Endothelial cell of hepatic sinusoid (primary cell): ENCODE measurements at regions not wholly inside any gene's neighbourhood (a gene's known extent, or its start where the extent isn't known, plus 50 kb on each side); places are given as distances from the start of the nearest gene placed in this dataset.

ENCODE experiments used
- in situ Hi-C: cut with HindIII; loops from 2 replicates; pipeline ENCODE4 v1.10.0; 2017; ENCODE audit warnings: low sequenced_read_pairs

DNA sequence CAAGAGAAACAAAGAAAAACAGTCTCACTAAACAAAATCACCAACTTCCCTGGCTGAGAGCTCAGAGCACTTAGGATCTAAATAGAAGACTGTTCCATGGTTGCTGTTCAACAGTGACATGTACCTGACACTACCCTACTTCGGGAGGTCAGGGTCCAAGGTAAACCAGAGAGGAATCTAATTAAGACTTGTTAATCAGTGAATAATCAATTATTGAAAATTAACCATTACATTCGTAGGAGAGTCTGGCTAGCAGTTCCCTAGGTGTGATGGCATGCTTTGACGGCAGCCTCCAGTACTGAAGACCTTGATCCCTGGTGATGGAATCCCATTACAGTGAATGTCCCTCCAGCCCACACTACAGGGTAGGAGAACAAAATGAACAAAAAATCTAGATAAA, 154.0 kb upstream of the AFDN start:
- in situ Hi-C loops: no loop called here

DNA sequence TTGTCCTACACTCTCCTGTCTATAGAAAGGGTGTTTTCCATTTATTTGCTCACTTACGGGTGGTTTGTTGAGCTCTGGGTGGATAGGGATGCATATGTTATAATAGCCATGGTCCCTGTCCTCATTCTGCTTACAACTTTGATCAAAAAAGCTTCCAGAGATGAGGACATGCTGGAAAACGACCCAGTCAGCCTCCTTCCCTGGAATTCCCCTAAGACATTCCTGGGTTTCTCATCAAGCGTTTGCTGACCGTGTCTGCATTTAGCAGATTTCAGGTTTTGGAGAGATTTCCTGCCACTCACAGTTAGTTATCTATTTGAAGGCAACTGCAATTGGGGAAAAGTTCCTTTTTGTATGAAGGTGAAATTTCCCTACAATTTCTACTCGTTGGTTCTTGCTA, 152.8 kb upstream of the AFDN start:
- in situ Hi-C loops: no loop called here

DNA sequence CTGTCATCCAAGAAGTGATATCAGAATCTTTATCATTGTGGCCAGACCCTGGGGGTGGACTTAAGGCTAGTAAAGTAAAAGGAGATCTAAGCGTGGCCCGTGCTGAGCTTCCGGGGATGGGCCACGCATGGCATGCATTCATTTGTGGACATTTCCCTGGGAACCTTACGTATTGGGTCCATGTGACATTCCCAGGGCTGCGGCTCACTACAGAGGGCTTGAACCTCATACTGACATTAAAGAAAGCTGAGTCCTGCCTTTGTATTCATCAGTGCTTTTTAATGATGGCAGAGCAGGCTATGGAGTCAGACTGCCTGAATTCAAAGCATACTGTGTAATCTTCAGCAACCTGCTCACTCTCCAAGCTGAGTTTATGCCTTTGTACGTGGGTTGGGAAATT, 152.2 kb upstream of the AFDN start:
- in situ Hi-C loops: no loop called here

DNA sequence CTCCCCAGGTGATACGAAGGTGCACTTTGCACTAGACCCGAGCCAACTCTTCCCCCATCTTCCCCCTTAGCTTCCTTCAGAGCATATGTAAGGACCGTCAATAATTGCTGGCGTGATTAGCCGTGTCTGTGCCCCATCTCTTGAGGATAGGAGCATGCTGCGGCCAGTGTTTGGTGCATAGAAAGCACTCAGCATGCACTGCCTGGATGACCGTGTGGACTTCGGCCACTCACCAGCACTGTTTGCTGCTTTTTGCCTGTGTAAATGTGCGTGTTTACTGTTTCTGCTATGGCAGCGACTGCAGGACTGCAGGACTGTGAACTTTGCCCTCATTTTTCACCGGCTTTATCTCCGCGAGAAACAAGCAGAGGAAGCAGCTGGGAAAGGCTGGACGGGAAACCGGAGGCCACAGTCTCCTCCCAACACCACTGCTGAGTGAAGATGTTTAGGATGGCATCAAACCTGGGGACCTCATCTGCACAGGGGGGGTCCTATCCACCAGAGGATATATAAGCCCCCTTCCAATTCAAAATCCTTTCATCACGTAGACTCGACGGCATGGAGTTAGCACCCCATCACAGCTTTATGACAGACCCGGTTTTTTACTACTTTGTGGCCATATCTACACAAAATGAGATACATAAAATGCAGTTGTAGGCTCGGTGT, 150.6 kb upstream of the AFDN start:
- in situ Hi-C loops: no loop called here

DNA sequence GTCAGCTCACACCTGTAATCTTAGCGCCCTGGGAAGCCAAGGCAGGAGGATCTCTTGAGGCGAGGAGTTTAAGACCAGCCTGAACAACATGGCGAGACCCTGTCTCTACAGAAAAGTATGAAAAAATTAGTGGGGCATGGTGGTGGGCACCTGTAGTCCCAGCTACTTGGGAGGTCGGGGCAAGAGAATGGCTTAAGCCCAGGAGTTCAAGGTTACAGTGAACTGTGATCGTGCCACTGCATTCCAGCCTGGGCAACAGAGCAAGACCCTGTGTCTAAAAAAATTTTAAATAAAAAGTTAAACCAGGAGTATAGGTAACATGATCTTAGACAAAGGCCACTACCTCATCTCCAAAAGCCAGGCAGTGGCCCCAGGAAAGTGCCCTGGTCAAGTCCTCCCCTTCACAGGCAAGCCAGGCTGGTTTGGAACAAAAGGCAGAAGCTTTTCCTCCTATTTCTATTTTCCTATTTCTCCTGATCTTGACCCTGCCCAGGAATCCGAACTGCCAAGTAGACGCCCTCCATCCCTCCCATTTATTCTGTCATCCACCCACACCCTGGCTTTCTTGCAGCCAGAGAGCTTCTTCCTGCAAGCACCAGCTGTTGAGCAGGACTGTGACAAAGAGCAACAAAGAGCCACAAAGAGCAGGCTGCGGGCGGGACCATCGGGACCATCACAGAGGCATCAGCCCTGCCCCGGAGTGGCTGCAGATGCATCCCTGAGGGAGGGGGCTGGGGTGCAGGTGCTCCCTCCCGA, 149.9 kb upstream of the AFDN start:
- in situ Hi-C loops: no loop called here

DNA sequence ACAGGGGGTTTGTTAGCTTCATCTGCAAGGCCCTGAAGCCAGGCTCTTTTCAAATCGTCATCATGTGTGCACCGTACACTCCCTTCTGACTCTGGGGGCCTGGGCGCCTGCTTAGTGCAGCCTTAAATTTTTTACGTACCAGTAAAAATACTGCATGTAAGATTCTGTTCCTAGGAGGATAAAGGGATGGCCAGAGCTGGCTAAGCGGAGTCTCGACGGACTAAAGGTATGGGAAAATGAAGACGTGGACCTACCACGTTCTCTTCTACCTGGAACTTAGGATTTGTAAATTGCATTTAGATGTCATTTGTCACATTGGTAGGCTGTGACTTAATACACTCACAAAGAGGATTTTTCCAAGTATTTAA, 149.3 kb upstream of the AFDN start:
- in situ Hi-C loops: no loop called here

DNA sequence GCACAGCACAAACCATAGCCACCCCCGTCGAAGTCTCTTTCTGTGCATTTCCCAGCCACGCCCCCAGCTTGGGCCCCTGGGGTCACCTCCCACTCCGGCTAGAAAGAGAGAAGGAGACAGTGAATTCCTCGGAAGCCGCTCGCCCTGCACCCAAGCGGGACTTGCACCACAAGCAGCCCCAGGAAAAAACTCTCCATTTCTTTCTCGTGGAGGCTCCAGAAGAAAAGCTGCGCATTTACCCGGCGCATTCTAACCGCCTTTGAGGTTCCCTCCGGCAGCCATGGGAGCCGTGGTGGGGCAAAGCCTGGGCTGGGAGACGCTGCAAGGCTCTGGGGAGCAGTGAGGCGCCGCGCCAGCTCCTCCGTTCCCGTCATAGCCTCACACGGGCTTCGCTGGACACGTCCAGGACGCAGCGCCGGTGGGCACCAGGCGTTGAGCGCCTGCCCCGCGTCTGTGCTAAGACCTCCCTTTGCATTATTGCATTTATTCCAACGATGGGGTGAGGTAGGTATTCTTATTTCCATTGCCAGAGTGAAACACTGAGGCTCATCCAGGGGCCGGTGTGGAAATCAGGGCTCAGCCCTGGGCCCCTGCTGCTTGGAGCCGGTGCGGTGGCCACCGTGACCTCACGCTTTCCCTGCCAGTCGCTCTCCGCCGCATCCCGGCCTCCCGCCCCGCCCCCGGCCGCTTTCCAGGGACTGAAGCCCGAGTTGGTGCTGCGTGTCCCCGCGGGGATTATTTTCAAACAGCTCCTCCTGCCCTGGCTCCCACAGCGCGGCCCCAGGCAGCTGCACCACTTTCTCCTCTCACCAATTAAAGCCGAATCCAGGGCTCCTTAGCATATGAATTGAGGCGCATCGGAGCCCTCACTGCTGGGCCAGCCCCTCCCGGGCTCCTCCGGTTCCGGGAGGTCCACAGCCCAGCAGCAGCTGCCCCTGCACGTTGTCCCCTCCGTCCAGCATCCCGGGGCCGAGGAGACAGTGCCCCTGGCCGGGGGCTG, 148.3 kb upstream of the AFDN start:
- in situ Hi-C loops: no loop called here

DNA sequence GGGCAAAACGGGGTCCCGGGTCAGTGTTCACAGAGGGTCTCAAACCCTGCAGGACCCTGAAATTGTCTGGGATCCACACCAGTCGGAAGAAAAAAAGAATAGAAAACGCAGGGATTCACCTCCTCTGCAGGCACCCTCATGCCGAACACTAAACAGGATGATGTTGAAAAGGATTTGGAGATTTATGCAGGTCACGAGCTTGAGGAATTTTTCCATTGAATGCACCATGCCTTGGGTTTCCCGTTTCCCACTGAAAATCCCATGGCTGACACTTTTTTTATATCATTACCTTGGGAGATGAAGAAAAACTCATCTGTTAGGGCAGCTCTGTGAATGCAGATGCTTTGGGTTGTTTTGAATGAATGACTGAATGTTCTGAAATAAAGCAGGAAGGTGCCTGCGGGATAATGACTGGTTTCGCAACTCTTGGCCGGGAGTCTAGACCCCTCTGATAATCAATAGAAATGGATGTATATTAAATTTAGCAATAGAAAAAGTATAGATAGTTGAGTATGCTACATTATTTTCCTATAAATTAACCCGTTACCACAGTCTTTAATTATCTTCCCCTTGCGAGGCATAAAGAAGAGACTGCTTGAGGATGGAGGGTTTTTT, 147.5 kb upstream of the AFDN start:
- in situ Hi-C loops: no loop called here

DNA sequence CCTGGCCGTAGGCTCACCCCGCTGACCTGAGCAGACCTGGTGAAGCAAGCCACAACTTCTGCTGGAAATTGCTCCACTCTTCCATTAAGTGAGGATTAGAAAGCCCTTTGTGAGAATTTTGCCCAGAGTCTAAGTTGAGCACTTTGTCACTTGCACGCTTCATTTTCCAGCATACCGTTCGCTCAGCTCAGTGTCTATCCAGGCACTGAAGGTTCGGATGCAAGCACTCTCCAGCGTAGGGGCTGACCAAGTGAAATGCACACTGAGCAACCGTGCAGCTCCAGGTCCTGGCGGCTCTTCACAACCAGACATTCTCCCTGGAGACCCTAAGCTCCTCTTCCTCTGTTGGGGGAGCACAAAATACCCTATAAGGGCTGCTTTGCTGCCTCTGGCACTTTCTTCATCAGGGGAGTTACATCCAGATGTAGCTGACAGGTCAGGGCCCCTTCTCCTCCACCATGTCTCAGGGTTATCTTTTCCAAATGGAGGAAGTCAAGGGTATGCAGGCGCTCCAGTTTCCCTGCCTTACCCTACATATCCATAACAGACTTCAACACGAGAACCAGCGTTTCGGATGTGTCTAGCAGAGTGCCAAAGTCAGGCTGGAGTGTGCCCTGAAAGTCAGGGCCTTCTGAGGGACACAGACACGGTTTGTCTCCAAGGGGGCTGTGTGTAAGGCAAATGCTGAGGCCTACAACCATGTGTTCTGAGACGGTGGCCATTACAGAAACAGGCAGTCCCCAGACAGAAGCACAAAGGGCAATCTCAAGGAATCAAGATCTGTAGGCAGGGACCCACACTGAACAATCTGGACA, 146.7 kb upstream of the AFDN start:
- in situ Hi-C loops: no loop called here

DNA sequence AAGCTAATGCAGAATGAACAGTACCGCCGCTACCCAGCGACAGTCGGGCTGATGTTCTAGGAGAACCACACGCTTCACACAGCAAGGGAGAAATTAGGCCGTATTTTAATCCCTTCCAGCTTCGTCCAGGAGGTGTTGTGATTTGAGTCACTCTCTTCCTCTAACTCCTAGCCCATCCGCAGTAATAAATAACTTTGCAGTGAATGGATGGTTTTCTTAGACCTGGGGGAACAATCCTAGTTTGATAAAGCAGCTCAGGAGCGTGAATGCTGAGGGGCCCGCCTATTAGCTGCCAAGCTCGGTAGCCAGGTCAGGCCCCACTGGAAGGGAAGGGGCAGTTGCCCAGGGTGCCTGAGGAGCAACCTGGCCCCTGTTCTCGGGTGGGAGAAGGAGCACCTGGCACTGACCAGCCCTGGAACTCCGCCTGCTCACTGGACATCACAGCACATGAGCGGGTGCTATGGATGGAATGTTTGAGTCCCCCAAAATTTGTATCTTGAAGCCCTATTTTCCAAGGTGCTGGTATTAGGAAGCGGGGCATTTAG, 146.0 kb upstream of the AFDN start:
- in situ Hi-C loops: no loop called here

DNA sequence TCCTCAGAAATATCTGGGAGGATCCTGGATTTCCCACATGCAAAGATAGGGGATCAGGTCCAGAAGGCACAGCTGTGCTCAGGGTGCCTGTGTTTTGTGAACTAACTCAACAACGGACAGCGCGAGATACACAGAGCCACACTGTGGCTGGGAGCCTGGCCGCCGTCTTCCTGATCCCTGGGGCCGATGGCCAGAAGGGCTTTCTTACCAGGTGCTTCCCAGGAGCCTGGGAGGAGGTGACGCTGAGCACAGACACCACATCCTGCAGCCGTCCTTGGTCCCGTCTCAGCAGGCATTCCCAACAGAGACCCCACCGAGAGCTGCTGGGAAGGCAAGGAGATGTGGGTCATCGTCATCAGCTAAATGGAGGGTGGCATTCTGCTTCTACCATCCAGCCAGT, 144.6 kb upstream of the AFDN start:
- in situ Hi-C loops: no loop called here

DNA sequence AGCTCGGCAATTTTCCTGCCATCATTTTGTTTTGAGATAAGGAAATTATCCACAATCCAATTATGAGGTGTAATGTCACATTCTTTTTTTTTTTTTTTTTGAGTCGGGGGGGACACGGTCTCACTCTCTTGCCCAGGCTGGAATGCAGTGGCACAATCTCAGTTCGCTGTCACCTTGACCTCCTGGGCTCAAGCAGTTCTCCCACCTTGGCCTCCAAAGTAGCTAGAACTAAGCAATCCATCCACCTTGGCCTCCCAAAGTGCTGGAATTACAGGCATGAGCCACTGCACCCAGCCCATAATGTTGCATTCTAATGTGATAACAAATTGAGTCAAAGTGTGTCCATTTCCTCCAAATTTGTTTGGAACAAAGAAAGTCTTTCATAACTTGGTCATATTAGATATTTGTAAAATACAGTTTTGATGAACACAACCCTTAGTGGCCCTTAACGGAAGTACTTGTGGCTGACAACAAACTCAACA, 144.1 kb upstream of the AFDN start:
- in situ Hi-C loops: no loop called here

DNA sequence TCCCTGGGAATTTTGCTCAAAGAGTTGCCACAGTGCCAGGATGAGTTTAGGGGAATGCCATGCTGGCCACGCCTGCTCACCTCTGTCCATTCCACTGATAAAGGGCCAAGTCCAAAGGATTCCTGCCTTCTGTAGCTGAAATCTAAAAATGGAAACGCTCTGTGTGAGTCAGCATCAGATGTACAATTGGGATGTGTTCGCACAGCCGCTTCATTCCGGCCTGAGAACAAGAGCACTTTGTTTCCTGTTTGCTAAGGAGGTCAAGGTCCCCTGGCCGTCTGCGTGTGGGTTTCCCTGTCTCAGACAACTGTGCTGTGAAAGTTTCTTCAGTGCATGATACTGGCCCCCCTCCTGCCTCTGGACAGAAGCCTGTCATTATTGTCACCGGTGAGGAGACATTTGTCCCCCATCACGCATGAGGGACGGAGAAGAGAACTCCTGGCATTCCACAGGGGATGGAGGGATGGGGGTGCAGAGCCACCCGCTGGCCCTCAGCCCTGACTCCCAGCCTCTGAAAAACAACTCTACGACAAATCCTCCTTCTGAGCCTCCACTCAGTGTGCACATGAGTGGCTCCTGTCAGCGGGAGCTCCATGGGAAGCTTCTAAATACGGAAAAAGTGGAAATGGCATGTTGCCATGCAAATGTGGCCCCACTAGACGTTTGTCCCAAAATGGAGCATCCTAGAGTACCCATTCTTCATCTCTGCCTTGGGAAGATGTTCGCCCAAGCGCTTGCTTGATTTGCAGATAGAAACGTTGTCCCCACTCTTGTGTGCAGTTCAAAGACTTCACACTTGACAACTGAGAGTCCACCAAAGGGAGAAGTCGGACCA, 143.5 kb upstream of the AFDN start:
- in situ Hi-C loops: no loop called here

DNA sequence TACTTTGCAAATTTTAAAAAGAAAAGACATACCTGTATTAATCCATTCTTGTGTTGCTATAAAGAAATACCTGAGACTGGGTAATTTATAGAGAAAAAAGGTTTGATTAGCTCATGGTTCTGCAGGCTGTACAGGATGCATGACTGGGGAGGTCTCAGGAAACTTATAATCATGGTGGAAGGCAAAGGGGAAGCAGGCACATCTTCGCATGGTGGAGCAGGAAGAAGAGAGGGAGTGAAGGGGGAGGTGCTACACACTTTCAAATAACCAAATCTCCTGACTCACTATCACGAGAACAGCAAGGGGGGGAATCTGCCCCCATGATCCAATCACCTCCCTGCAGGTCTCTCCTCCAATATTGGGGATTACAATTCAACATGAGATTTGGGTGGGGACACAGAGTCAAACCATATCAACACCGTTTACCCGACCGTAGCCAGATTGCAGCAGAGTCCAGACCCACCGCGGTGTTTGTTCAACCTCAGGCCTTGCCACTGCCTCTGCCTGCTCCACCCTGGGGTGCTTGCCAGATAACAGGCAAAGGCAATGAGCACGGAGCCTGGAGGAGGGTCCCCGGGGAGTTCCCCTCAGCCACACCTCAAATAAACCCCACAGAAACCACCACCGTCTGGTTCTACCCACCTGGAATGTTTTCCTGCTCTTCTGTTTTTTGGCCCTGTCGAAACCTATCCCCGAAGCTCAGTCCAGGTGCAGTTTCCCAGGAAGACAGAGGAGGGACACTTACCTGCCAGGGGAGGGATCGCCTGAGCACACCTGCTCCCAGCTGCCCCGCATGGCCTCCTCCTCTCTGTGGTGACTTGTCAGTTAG, 142.2 kb upstream of the AFDN start:
- in situ Hi-C loops: no loop called here

DNA sequence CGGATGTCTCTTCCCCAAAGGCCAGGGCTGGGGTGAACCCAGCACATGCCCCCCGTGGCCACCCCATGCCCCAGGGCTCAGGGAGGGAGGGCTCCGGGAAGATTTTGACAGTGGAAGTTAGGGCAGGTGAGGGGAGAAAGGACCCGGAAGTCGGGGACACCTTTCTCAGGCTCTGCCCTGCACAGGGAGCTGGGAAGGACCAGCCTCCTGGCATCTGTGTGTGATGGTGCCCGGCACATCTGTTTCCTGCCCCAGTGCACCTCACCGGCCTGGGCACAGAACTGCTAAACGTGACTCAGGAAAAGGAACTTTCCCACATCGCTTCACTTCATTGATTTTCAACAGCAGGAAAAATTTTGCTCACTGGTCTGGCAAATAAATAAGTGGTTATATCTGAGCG, 141.1 kb upstream of the AFDN start:
- in situ Hi-C loops: no loop called here

DNA sequence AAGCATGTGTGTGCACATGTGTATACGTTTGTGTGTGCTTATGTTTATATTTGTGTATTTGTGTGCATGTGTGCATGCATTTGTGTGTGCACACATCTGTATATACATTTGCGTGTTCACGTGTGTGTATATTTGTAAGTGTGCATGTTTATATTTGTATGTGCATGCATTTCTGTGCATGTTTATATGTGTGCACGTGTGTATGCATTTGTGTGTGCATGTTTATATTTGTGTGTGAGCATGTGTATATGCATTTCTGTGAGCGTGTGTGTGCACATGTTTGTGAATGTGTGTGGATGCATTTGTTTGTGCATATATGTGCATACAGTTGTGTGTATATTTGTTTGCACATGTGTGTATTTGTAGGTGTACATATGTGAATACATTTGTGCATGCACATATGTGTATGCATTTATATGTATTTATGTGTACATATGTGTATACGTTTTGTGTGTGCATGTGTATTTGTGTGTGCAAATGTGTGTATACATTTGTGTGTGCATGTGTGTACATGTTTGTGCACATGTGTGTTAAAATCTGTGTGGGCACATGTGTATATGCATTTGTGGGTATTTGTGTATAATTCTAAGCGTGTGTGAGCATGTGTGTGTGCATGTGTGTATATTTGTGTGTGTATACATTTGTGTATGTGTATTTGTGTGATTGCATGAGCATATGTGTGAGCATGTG, 140.4 kb upstream of the AFDN start:
- in situ Hi-C loops: no loop called here

DNA sequence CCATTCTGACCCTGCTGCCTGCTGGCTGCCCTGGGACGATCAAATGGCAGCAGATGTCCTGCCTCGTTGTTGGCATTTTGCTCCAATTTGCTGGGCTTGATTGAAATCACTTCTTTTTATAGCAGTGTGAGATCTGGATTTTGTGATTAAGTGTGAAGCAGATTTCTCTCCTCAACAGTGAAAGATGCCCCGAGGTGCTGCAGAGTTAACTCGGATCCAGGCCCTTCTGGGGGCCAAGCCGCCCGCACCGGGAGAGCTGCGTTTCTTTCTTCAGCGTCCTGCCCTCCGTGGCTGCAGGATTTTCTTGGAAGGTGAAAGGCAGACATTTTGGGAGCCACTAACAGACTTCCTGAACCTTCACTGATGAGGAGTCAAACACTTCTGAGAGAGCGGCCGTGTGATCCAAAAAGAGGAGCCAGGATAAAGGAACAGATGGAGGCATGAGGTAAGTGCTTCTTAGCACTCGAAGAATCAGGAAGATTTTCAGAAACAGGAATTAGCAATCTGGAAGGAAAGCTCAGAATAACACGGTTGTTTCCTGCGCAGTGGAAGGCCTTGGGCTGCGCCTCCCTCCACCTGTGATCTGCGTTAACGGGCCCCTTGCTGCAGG, 139.5 kb upstream of the AFDN start:
- in situ Hi-C loops: no loop called here
